A204.1 (cell line): ENCODE measurements at regions not wholly inside any gene's neighbourhood (a gene's known extent, or its start where the extent isn't known, plus 50 kb on each side); places are given as distances from the start of the nearest gene placed in this dataset.
"Not testable (repeated sequence)": the region's sequence is repeated elsewhere in the genome, so short reads cannot be mapped to it uniquely, and the experiment has no call there.

Experiments
- FAIRE-seq: peaks from 2 replicates; lab custom pipeline; 2012; peaks lifted over from hg19 to GRCh38; lab: Jason Lieb, UNC

DNA sequence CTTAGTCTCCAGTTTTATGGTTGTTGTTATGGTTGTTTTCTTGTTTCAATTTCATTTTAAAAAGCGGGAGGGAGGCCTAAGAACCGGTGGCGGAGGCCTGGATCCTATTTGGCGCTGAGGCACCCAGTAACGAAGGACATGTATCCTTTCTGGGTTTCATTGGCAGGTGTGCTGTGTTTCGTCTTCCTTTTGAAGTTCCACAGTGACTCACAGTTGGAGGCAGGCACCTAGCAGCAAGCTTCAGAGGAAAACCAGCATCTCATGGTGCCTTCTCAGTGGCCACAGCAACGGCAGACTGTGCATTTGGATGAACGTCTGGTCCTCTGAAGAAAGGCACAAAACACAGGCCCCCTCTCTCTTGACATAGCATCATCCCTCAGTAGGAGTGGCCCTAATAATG is 697.2 kb downstream of the EFNB2 start:
- FAIRE-seq = no peak

DNA sequence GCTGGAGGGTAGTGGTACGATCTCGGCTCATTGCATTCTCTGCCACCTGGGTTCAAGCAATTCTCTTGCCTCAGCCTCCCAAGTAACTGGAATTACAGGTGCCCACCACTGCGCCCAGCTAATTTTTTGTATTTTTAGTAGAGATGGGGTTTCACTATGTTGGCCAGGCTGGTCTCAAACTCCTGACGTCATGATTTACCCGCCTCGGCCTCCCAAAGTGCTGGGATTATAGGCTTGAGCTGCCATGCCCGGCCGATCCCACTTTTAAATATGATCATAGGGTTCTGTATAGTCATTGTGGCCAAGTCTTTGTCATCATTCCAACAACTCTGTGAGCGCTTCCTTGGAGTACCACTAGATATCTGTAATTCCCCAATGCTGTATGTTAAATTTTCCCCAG is 698.2 kb downstream of the EFNB2 start:
- FAIRE-seq = not testable (repeated sequence)

DNA sequence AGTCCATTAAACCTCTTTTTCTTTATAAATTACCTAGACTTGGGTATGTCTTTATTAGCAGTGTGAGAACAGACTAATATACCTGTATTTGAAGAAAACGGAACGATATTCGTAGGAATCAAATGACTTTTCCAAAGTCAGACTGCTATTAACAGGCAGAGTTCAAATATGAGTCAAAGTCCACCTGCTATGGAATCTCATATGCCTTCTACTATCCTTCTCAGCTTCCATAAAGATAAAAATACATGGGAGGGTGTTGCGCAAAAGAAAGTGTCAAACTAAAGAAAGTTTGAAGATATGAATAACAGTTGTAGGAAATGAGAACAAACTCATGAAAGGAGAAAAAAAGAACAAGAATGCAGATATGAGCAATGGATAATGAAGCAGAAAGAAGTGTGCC is 704.6 kb downstream of the EFNB2 start:
- no peak for FAIRE-seq

DNA sequence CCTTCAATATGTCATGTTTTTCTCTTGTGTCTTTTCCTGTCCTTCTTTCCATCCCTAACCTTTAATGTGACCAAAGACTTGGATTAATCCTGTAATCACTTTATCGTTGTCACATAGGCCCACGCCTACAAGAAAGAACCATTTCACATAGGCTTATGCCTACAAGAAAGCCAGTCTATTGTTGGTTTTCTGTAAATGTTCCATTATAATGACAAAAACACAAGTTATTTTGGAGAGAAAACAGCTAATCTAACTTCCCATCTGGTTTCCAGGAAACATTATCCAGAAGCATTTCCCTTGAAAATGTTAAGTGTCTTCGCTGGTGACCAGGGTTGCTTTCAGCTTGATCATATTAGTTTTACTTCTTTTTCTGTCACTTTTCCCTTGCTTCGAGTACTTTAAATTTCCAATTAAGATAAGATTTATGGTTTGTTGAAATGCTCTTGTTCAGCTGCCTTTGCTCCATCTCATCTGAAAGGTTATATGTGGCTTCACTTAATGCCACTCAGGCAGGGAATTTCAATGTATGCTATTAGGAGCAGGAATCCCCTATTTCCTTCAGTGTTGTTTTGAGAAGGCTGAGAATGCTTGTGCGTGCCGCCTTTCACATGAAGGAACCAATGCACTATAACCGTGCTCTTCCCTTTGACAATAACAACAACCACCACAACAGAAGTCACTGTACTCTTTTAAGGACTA is 708.2 kb downstream of the EFNB2 start:
- no peak for FAIRE-seq

DNA sequence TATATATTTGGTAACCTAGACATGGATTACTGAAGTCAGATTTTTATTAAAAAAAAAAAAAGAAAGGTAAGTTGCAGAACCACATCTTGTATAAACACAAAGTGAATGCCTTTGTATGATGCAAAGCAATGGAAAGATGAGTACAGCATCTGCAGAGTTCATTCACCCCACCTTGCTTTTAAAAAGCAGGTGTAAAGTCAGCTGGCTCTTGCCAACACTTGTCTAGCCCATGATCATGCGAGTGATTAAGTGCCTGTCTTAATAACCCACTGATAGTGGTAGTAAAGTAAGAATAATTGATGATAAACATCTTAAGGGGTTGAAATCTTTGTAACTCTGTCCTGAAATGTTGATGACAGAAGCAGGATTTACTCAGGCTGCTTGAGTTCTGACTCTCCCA is 710.4 kb downstream of the EFNB2 start:
- no peak for FAIRE-seq

DNA sequence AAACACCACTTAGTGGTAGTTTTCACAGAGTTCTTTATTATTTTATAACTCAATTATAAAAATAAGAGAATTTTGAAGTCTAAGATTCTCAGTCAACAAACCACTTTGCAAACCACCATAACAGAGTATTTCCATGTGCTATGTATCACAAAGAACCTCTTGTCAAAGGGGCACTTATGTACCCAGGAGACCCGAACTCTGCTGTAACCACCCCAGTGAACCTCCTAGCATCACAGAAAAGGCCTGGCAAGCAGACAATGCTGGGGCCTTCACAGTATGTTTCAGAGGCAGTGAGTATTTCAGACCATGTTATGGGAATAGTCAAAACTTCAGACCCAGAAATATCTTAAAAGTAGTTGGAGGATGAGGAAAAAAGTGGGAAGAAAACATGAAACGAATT is 714.1 kb downstream of the EFNB2 start:
- no peak for FAIRE-seq

DNA sequence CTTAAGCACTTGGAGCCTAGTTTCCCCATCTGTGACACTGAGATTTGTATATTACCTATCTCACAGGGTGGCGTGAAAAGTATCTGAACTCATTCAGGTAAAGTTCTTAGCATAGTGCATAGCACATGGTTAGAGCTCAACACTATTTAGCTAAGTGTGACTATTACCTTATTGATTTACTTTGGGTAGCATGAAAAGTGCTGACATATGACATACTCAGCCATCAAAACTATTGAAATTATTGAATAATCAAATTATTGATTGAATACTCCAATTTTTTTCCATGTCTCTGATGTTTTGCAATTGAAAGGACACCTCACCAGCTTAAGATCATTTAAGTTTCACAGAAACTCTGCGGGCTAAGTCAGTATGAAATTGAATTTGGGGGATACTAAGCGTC is 715.0 kb downstream of the EFNB2 start:
- no peak for FAIRE-seq

DNA sequence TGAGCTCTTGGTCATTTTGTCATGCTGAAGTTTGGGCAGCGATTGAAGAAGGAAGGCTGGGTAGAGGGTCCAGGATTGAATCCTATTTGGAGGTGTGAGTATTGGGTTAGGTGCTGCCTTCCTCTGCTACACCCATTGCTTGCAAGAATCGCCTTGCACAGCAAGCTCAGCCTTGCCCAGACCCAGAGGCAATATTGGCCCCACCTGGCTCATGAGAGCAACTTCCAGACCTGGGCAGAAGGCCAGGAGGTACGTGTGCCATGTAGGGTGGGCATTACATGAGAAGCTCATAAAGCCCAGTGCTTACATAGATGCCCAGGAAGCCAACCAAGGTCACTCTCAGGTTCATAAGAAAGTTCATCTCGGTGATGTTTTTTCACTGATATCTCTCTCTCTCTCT is 718.0 kb downstream of the EFNB2 start:
- no peak for FAIRE-seq

DNA sequence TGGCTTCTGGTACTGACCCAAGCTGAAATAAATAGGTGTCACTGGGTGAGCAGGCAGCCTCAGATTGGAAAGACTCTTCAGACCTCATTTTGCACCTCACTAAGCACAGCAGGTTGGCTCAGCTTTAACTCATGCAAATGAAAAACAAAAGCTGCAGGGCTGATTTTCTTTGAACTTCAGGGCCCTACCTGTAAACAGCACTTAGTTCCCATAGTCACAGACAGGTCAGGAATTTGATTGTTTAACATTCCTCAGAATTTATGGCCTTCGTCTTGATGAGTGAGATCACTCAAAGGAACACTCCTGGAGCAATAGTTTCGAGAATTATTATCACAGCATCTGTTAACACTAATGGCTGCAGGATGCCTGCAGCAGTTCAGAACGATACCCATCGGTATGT is 718.5 kb downstream of the EFNB2 start:
- no peak for FAIRE-seq

DNA sequence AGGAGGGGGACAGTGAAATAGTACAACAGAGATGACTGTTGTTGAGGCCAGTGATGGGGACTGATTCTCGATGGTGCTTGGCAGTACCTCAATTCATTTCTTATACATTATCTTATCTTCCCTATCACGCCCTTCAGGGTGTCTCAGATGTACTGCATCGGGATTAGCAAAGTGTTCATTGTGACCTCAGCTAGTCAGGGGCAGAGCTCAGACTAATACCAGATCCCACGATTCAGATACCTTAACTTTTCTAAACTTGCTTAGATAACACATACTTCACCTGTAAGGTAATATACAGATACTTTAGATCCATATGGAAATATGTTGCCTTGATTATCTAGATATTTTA is 720.6 kb downstream of the EFNB2 start:
- FAIRE-seq = no peak

DNA sequence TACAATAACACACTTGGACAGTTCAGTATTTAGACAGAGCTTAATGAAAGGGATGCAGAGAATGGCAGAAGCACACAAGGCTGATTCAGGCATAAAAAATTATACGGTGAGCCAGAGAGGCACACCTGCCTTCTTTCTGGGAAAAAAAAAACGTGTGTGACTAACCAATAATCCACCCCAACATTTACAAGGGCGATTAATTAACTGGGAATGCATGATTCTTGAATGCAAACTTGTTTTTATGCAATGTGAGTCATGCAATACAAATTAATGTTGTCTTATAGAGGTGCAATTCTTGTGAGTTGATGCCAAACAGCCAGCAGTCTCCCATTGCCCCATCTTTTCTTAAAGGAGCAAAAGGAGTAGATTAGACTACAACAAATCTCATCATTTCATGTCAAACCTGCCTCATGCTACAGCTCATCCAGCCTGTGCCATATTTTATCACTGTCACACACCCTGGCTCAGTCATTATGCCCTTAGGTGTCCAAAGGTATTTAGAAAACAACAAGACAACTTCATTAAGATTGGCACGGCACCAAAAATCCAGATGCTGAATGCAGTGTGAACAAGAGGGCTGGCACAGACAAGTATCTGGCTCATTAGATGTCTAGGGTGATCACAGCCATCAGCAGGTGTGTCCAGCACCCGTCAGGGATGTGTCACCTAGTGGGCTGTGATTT is 721.1 kb downstream of the EFNB2 start:
- FAIRE-seq = no peak

DNA sequence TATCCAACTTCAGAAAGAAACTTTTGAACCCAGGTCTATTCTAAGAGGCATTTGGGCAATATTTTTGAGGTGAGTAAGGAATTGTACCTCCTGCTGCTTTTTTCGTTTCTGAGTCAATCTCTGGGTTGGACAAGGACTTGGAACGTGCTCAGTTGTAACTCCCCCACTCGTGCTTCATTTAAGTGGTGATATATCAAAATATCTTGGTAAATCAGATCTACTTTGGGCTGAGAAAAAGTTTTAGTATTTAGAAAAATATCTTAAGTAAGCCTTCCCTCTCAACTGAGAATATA is 728.9 kb downstream of the EFNB2 start:
- FAIRE-seq = no peak

DNA sequence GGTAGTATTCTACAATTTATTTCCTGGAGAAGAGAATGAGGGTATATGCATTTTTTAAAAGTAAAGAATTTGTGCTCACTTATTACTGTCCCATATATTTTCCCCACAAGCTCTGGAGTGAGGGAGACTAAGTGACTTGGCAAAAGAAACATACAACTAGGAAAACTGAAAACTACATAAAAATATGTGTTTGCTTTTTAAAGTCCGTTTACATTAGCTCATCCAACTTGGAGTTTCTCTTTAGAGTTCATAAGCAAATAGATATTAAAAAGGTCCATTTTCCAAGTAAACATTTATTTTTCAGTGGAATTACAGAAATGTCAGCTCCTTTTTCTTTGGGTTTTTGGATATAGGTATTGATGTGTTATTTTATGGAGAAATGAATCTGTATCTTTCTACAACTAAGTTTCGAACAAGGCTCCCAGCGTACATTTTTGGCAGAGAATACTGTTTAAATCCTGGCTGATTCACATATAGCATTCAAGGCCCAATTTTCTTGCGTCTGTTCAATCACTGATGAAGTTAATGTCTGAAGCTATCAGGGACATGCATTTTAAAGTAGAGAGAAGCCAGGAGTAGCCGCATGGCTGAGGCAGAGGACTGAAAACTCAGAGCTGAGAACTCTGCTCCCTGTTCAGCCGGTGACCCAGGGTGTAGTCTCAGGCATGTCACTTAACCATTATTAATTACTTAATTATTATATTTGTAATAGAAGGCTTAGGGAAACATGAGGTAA is 729.4 kb downstream of the EFNB2 start:
- no peak for FAIRE-seq

DNA sequence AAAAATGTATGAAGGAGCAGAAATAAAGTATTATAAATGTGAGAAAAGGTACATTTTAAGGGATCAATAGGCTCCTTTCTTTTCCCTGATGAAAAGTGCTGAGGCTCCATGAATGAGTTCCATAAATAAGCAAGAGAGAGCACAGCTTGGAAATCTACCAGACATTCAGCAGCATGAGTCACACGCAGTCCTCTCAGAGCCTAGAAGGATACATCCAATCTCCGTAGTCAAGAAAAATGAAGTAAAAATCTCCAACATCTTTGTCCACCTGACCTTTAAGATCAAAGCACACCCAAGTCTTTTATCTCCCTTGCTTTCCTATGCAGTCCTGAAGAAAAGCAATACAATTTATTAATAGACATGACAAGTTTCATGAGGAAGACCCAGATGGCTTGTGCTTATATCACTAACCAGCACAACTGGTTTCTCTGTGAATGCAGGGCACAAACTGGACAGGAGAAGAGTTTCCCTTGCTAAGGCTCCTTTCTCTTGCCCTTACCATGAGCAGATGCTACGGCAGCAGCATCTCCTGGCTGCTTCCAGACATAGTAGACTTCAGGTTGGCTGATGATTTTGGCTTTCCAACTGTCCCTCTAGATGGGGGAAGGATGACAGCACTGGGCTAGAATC is 730.8 kb downstream of the EFNB2 start:
- no peak for FAIRE-seq

DNA sequence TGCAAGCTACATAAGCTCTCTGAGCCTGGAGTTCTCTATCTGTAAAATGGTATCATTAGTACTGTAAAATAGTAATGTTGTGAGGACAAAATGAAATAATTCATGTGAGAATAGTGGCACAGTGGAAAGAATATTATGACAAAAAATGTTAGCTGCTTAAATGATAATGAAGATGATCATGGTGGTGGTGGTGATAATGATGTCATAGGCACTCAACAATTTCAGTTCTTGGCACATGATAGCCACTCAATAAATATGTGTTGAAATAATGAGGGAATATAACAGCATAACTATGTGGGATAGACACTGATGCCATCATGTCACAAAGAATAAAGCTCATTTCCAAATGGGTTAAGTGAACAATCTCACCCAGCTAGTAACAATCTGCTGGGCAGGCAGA is 736.3 kb downstream of the EFNB2 start:
- no peak for FAIRE-seq

DNA sequence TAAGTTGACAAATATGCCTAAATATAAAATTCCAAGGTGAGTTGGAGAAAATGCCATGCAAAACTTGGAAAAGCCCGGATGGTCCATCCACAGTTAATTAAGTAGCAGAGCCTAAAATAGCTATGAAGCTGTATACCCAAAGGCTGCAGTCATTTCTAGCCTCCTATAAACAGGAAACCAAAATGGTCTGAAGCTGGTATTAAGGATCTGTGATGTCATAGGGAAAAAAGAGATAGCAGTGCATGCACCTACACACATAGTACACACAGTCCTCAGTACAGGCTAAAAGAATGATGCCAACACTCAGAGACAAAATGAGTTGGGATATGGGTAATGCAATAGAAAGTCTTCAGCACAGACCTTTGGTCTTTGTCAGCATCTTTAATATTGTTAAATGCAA is 736.9 kb downstream of the EFNB2 start:
- FAIRE-seq = no peak

DNA sequence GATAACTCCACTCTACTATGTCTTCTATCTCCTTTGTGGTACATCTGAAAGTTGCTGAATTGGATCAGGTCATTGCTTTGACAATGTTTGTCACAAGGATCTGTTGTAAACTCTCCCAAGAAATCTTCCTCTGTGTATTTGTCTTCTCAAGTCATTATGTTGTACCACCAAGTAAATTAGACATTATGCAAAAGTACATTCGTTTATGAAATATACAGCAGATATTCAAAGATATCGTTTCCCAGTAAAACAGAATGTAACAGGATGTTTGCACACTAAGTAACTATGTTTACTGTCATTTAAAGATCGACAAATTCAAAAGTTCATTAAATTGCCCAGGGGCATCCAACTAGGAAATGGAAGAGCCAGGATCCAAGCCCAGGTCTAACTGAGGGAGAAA is 739.4 kb downstream of the EFNB2 start:
- no peak for FAIRE-seq

DNA sequence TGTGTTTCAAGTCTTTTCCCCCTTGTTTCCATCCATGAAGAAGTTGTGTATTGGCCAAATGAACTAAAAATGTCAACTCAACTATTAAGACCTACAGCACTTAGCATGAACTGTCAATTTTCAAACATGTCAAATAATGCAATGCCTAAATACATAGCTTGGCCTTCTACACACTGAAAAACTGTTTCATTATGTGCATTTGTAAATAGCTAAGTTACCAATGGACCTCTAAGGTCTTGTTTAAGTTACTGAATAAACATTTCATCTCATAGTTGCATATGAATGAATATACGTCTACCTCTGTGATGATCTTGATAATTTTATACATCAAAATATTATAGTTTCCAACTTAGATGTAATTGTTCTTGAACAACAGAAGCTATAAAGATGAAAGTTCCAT is 744.5 kb downstream of the EFNB2 start:
- FAIRE-seq = no peak

DNA sequence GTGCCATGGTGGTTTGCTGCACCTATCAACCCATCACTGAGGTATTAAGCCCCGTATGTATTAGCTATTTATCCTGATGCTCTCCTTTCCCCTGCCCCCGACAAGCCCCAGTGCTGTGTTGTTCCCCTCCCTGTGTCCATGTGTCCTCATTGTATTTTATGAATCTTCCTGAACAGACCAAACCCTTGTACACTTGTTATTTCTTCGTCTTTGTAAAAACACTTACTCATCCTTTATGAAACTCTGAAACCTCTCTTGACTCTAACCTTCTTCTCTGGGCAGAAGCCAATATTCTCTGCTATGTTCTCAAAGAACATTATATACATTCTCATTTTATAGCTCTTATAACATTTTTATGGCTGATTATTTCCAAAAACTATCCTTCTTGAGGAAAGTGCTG is 746.9 kb downstream of the EFNB2 start:
- no peak for FAIRE-seq

DNA sequence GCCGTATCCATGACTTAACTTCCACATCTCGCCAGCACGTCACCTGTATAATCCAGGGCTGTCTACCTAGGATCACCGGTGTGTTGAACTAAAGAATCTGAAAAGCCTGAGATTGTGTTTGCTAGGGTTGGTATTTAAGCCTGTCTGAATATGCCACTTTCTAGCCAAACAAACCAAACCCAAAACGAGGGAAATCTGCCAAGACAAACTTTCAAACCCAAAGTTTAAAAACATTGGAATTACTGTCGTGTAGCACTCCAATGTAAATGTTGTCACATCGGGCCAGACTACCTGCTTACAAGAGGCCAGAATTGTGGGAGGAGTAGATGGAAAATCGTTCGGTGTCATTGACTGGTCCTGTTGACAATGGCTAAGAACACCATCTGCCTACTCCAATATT is 747.8 kb downstream of the EFNB2 start:
- no peak for FAIRE-seq

DNA sequence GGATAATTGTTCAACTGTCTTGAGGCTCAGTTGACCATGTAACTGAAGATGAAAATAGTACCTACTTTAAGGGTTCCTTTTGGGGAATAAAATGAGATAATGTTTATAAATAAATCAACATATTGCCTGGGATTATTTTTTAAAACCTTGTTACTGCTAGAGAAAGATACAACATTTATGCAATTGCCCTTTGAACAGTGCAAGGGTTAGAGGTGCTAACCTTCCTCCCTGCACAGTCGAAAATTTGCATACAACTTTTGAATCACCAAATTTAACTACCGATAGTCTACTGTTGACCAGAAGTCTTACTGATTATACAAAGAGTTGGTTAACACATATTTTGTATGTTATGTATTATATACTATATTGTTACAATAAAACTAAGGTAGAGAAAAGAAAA is 750.0 kb downstream of the EFNB2 start:
- FAIRE-seq = no peak

DNA sequence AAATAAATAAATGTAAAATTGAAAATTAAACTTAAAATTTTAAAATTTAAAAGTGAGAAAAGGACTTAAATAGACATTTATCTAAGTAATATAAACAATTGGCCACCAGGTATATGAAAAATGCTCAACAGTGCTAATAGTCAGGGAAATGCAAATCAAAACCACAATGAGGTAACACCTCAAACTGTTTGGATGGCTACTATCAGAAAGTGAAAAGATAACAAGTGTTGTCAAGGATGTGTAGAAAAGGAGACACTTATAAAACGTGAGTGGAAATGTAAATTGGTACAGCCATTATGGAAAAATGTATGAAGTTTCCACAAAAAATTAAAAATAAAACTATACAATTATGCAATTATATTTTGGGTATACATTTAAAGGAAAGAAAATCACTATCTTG is 752.2 kb downstream of the EFNB2 start:
- FAIRE-seq = no peak

DNA sequence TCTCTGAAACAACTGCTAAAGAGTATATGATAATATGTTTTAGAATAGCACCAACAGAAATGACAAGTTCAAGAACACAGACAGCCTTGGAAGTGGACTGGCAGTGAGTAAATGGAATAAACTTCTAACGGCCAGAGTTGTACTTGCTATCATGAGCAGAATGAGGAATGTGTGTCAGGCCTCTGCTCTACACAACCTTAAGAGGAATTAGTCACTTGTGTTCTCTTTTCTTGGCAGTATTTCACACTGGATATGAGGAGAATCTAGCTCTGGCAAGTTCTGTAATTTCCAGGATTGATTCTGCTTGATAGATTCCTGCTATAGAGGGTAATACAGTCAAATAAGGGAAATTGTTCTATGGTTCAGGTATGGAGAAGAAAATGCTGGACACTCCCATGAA is 757.3 kb downstream of the EFNB2 start:
- FAIRE-seq = no peak
